Suprapubic skin (tissue), 4 donors: ENCODE measurements at regions not wholly inside any gene's neighbourhood (a gene's known extent, or its start where the extent isn't known, plus 50 kb on each side); places are given as distances from the start of the nearest gene placed in this dataset.

Experiments
- DNase-seq, 2 donors: peaks; one replicate each; pipeline ENCODE4 v3.0.0-alpha.2; 2019; ENCODE audit warnings: low spot score in 2 of 2
- H3K27ac ChIP-seq: fragments of 200-600 bp; sonication (generic); one replicate; pipeline ENCODE4 v1.5.1; 2019
- H3K27me3 ChIP-seq: fragments of 200-600 bp; sonication (generic); one replicate; pipeline ENCODE4 v1.5.1; 2019
- H3K36me3 ChIP-seq: fragments of 200-600 bp; sonication (generic); one replicate; pipeline ENCODE4 v1.5.1; 2019
- H3K4me1 ChIP-seq: fragments of 200-600 bp; sonication (generic); one replicate; pipeline ENCODE4 v1.5.1; 2019
- H3K4me3 ChIP-seq: fragments of 200-600 bp; sonication (generic); one replicate; pipeline ENCODE4 v1.5.1; 2019; ENCODE audit warnings: mild to moderate bottlenecking
- H3K9me3 ChIP-seq: fragments of 200-600 bp; sonication (generic); one replicate; pipeline ENCODE4 v1.5.1; 2019
- CTCF ChIP-seq, 2 donors: fragments of 200-600 bp in 1 of 2; fragments of 450-650 bp in 1 of 2; sonication (generic) in 1 of 2; IDR thresholded peaks; one replicate each; pipeline ENCODE4 v1.5.1; 2016 to 2019; ENCODE audit warnings: antibody characterized with exemption in 2 of 2, mild to moderate bottlenecking in 1 of 2, moderate library complexity in 1 of 2
- EP300 ChIP-seq: sonication (generic); formaldehyde crosslinking; IDR thresholded peaks from one replicate; pipeline ENCODE4 v1.6.1; 2017; ENCODE audit warnings: antibody characterized with exemption
- POLR2A ChIP-seq, 2 donors: fragments of 450-650 bp; IDR thresholded peaks; one replicate each; pipeline ENCODE4 v1.6.1; 2017; ENCODE audit warnings: antibody characterized with exemption in 2 of 2, mild to moderate bottlenecking in 2 of 2, moderate library complexity in 2 of 2
- POLR2AphosphoS5 ChIP-seq, 3 donors: sonication (generic); formaldehyde crosslinking; IDR thresholded peaks; one replicate each; pipeline ENCODE4 v1.6.1; 2017; ENCODE audit warnings: antibody characterized with exemption in 3 of 3
- WGBS: methylation state at CpG from one replicate; pipeline ENCODE4 v1.1.5; 2018; 5-methylcytosine and 5-hydroxymethylcytosine counted together

DNA sequence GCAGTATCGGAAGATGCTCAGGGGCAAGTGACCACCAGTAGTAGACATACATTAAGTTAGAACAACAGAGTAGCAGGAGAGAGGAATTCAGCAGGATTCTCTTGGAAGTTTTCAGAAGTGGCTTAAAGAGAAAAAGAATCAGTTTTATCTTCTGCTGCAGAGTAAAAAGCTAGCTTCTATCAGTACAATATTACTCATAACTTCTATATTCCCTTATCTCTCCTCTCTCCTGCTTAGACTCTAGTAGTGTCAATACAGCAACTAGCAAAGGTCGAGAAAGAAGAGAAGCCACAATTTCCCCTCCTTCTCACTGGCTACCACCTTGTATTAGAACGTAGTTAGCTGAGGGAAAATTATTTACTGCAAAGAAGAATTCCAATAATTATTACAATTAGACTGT, 539.7 kb downstream of the DIPK2A start:
- H3K27me3 ChIP-seq = no peaks in the 10 kb centered on the region
- H3K9me3 ChIP-seq = no peaks in the 10 kb centered on the region
- no peaks in the 10 kb centered on the region for H3K4me1 ChIP-seq
- H3K4me3 ChIP-seq = no peak overlapping the region
- no peak for TF ChIP-seq POLR2AphosphoS5 (IDR thresholded peaks at IDR 0.05)
- TF ChIP-seq CTCF (IDR thresholded peaks at IDR 0.05) = no peak
- no peak for TF ChIP-seq POLR2A (IDR thresholded peaks at IDR 0.05)
- no peak for TF ChIP-seq EP300
- H3K27ac ChIP-seq = no peak overlapping the region
- WGBS = 87% methylated on average over 3 of the region's 3 CpGs
- no peak for DNase-seq
- H3K36me3 ChIP-seq = no peaks in the 10 kb centered on the region

GRCh38 chr3:144516026-144516425, 544.4 kb downstream of the DIPK2A start:
- H3K4me1 ChIP-seq = no peaks in the 10 kb centered on the region
- H3K4me3 ChIP-seq = no peak overlapping the region
- TF ChIP-seq POLR2A (IDR thresholded peaks at IDR 0.05) (no peak), EP300 (no peak), CTCF (IDR thresholded peaks at IDR 0.05) (no peak), POLR2AphosphoS5 (IDR thresholded peaks at IDR 0.05) (no peak)
- H3K36me3 ChIP-seq = no peaks in the 10 kb centered on the region
- H3K27ac ChIP-seq = no peak overlapping the region
- H3K9me3 ChIP-seq = no peaks in the 10 kb centered on the region
- no peak for DNase-seq
- no peaks in the 10 kb centered on the region for H3K27me3 ChIP-seq

DNA sequence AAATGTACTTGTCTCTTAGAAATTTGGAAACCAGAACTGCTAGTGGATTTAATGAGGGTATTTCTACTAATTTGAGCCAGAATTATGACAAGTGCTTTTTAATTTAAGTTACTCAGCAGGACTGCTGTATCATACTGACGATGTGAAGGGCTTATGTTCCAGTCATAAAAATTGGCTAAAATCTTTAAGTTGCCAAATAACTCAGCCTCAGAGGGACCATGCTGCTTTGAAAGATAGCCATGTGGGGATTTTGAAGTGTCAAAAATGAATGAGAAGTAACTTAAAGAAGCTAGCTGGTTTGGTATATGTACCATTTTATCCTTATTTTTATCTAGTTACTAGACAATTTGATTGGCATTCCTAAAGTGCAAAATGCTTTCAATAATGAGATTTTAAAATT, 545.0 kb downstream of the DIPK2A start:
- H3K4me1 ChIP-seq = no peaks in the 10 kb centered on the region
- no peak for TF ChIP-seq EP300
- TF ChIP-seq CTCF (IDR thresholded peaks at IDR 0.05) = no peak
- TF ChIP-seq POLR2A (IDR thresholded peaks at IDR 0.05) = no peak
- TF ChIP-seq POLR2AphosphoS5 (IDR thresholded peaks at IDR 0.05) = no peak
- H3K27me3 ChIP-seq = no peaks in the 10 kb centered on the region
- H3K36me3 ChIP-seq = no peaks in the 10 kb centered on the region
- no peak overlapping the region for H3K27ac ChIP-seq
- WGBS = 75% methylated on average over 1 of the region's 1 CpG
- no peak overlapping the region for H3K4me3 ChIP-seq
- no peak for DNase-seq
- H3K9me3 ChIP-seq = no peaks in the 10 kb centered on the region

GRCh38 chr3:144521131-144521530, 549.5 kb downstream of the DIPK2A start:
- WGBS = 37% methylated on average over 1 of the region's 1 CpG
- Histone ChIP-seq H3K36me3 (no peaks in the 10 kb centered on the region), H3K4me1 (no peaks in the 10 kb centered on the region), H3K9me3 (no peaks in the 10 kb centered on the region), H3K27ac (no peak overlapping the region), H3K4me3 (no peak overlapping the region), H3K27me3 (no peaks in the 10 kb centered on the region)
- TF ChIP-seq POLR2AphosphoS5 (IDR thresholded peaks at IDR 0.05) = no peak
- TF ChIP-seq POLR2A (IDR thresholded peaks at IDR 0.05) = no peak
- TF ChIP-seq CTCF (IDR thresholded peaks at IDR 0.05) = no peak
- TF ChIP-seq EP300 = no peak
- DNase-seq = no peak

DNA sequence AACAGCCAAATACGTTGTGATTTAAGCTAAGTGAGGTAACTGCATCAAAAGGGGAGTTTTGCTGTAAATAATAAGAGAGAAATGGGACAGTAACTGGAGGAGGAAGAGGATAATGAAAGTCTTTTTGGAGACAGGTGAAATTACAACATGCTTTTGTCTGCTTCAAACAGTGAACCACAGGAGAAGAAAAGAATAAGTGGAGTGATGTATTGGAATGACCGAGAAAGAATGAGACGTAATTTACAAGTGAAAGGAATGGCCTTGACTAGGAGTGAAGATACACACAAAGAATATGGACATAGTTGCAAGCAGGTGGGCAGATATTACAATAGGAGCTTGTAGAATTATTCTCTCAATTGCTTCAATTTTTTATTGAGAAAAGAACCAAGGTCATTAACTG, 550.8 kb downstream of the DIPK2A start:
- no peaks in the 10 kb centered on the region for H3K9me3 ChIP-seq
- H3K36me3 ChIP-seq = no peaks in the 10 kb centered on the region
- no peak overlapping the region for H3K4me3 ChIP-seq
- 80% methylated on average over 3 of the region's 3 CpGs for WGBS
- TF ChIP-seq POLR2AphosphoS5 (IDR thresholded peaks at IDR 0.05) = no peak
- TF ChIP-seq EP300 = no peak
- no peak for TF ChIP-seq POLR2A (IDR thresholded peaks at IDR 0.05)
- no peak for TF ChIP-seq CTCF (IDR thresholded peaks at IDR 0.05)
- no peak for DNase-seq
- no peaks in the 10 kb centered on the region for H3K27me3 ChIP-seq
- H3K27ac ChIP-seq = no peak overlapping the region
- H3K4me1 ChIP-seq = no peaks in the 10 kb centered on the region
